GM23248 (cell line): ENCODE measurements at regions not wholly inside any gene's neighbourhood (a gene's known extent, or its start where the extent isn't known, plus 50 kb on each side); places are given as distances from the start of the nearest gene placed in this dataset.

Experiments used
- EZH2 ChIP-seq: fragments of 200-600 bp; sonication (generic); IDR thresholded peaks from 2 replicates; pipeline ENCODE4 v1.6.1; 2018; ENCODE audit warnings: antibody characterized with exemption, mild to moderate bottlenecking; ENCODE audit not compliant: insufficient read depth, poor library complexity, severe bottlenecking
- EZH2phosphoT487 ChIP-seq: fragments of 200-600 bp; sonication (generic); IDR thresholded peaks from 2 replicates; pipeline ENCODE4 v1.6.1; 2018; ENCODE audit warnings: antibody characterized with exemption, moderate library complexity, mild to moderate bottlenecking, low read depth; ENCODE audit not compliant: insufficient read depth

GRCh38 chr6:9523462-9523861, 891.4 kb downstream of the TFAP2A start:
- no peak for TF ChIP-seq EZH2
- TF ChIP-seq EZH2phosphoT487, result no peak
